HEK293 (cell line): ENCODE measurements at regions not wholly inside any gene's neighbourhood (a gene's known extent, or its start where the extent isn't known, plus 50 kb on each side); places are given as distances from the start of the nearest gene placed in this dataset.

Source experiments
- KLF16 ChIP-seq: fragments of 450-650 bp; formaldehyde crosslinking; IDR thresholded peaks from 2 replicates; pipeline ENCODE4 v1.5.1; 2017; ENCODE audit warnings: missing biosample characterization, missing genetic modification characterization
- TF ChIP-seq, protein P1 (sequence below): fragments of 450-650 bp; formaldehyde crosslinking; IDR thresholded peaks from 2 replicates; pipeline ENCODE4 v1.5.1; 2016; ENCODE audit warnings: missing biosample characterization, missing genetic modification characterization

DNA sequence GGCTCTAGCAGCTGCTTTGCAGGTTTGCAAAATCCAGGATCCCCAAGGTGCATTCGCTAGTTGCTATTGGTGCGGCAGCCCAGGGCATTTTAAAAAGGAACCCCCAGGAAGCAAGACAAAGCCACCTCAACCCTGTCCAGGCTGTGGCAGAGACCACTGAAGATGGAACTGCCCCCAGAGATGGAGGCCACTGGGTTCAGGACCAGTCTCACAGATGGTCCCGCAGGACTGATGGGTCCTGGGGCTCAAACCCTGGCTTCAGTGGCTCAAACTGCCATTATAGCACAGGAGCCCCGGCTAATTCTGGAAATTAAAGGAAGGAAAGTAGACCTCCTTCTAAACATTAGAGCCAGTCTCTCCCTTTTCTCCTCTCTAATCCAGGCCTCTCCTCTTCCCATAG is 79.8 kb upstream of the TSPAN11 start:
- no peak for TF ChIP-seq KLF16 (tag by site-specific recombination)
- TF ChIP-seq, protein P1, sequence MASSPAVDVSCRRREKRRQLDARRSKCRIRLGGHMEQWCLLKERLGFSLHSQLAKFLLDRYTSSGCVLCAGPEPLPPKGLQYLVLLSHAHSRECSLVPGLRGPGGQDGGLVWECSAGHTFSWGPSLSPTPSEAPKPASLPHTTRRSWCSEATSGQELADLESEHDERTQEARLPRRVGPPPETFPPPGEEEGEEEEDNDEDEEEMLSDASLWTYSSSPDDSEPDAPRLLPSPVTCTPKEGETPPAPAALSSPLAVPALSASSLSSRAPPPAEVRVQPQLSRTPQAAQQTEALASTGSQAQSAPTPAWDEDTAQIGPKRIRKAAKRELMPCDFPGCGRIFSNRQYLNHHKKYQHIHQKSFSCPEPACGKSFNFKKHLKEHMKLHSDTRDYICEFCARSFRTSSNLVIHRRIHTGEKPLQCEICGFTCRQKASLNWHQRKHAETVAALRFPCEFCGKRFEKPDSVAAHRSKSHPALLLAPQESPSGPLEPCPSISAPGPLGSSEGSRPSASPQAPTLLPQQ (tag by site-specific recombination) = no peak
